H1 (cell line): ENCODE measurements at regions not wholly inside any gene's neighbourhood (a gene's known extent, or its start where the extent isn't known, plus 50 kb on each side); places are given as distances from the start of the nearest gene placed in this dataset.
A peak's percentile ranks its signal among the peaks of the same experiment; 100 is the strongest.

Experiments used
- CTCF ChIA-PET: fragments of 300-600 bp; sonication (Branson Sonifier 250); formaldehyde crosslinking; loops from one replicate; lab custom pipeline; 2021; ENCODE audit not compliant: partially characterized antibody; lab: Charles Lee
- POLR2A ChIA-PET: fragments of 300-600 bp; sonication (Branson Sonifier 250); formaldehyde crosslinking; loops from one replicate; lab custom pipeline; 2021; ENCODE audit warnings: inconsistent platforms; ENCODE audit not compliant: partially characterized antibody; lab: Charles Lee
- DNase-seq, 2 experiments: peaks; one replicate each; pipeline versions ENCODE4 v3.0.0 to v3.0.0-alpha.2; 2010 to 2022; ENCODE audit warnings: low spot score in 2 of 2, low read depth in 1 of 2, mixed read lengths in 1 of 2
- FAIRE-seq: peaks from 2 replicates; lab custom pipeline; 2011; peaks lifted over from hg19 to GRCh38; lab: Jason Lieb, UNC
- H2AFZ ChIP-seq: 2 replicates; pipeline ENCODE4 v1.8.1; 2012; ENCODE audit warnings: low read length, inconsistent platforms
- H2AK5ac ChIP-seq: 2 replicates; pipeline ENCODE4 v1.6.1; 2013; ENCODE audit warnings: low read depth, low read length
- H2BK120ac ChIP-seq: replicated peaks from 2 replicates; pipeline ENCODE3; 2013; ENCODE audit warnings: low read depth, low read length, inconsistent platforms
- H2BK12ac ChIP-seq: 2 replicates; pipeline ENCODE4 v1.6.1; 2013; ENCODE audit warnings: low read depth, low read length
- H2BK15ac ChIP-seq: 2 replicates; pipeline ENCODE4 v1.6.1; 2013; ENCODE audit warnings: low read length
- H2BK20ac ChIP-seq: 2 replicates; pipeline ENCODE4 v1.6.1; 2013; ENCODE audit warnings: low read length
- H2BK5ac ChIP-seq: 2 replicates; pipeline ENCODE4 v1.6.1; 2013; ENCODE audit warnings: low read depth, low read length
- H3K14ac ChIP-seq: 2 replicates; pipeline ENCODE4 v1.6.1; 2013; ENCODE audit warnings: inconsistent platforms; ENCODE audit not compliant: insufficient read length
- H3K18ac ChIP-seq: 2 replicates; pipeline ENCODE4 v1.6.1; 2013; ENCODE audit warnings: low read length; ENCODE audit errors: extremely low read depth
- H3K23ac ChIP-seq: 2 replicates; pipeline ENCODE4 v1.6.1; 2013; ENCODE audit warnings: inconsistent platforms; ENCODE audit not compliant: insufficient read length
- H3K23me2 ChIP-seq: 2 replicates; pipeline ENCODE4 v1.6.1; 2013; ENCODE audit warnings: low read depth, low read length
- H3K27ac ChIP-seq: 2 replicates; pipeline ENCODE4 v1.6.1; 2011; ENCODE audit warnings: low read depth, low read length, inconsistent platforms
- H3K27me3 ChIP-seq, 4 experiments: replicated peaks in 1 of 4; 1 replicate in 1 of 4; 2 replicates in 3 of 4; pipeline versions ENCODE4 v1.6.1 to v1.8.1; 2011 to 2013; ENCODE audit warnings: low read length in 3 of 4, mild to moderate bottlenecking in 3 of 4, inconsistent platforms in 2 of 4, mixed read lengths in 2 of 4, moderate library complexity in 1 of 4; ENCODE audit not compliant: control insufficient read depth in 3 of 4, insufficient read depth in 3 of 4; ENCODE audit errors: extremely low read depth in 1 of 4
- H3K36me3 ChIP-seq, 4 experiments: 2 replicates each; pipeline versions ENCODE4 v1.6.1 to v1.8.1; 2011 to 2013; ENCODE audit warnings: mild to moderate bottlenecking in 4 of 4, low read length in 3 of 4, moderate library complexity in 2 of 4, control low read depth in 1 of 4, inconsistent platforms in 1 of 4; ENCODE audit not compliant: insufficient read depth in 4 of 4, control insufficient read depth in 2 of 4
- H3K4ac ChIP-seq: replicated peaks from 2 replicates; pipeline ENCODE3; 2013; ENCODE audit warnings: low read length, low read depth, mixed read lengths, inconsistent platforms; ENCODE audit not compliant: insufficient read length
- H3K4me1 ChIP-seq, 4 experiments: replicated peaks in 1 of 4; 1 replicate in 1 of 4; 2 replicates in 3 of 4; pipeline versions ENCODE4 v1.6.1 to v1.8.1; 2011 to 2013; ENCODE audit warnings: low read length in 3 of 4, inconsistent platforms in 2 of 4, mixed read lengths in 1 of 4; ENCODE audit not compliant: insufficient read depth in 4 of 4, control insufficient read depth in 3 of 4
- H3K4me2 ChIP-seq, 2 experiments: 2 replicates each; pipeline versions ENCODE4 v1.6.1 to v1.8.1; 2011 to 2013; ENCODE audit warnings: low read depth in 2 of 2, low read length in 2 of 2, control low read depth in 1 of 2, inconsistent platforms in 1 of 2, mild to moderate bottlenecking in 1 of 2; ENCODE audit not compliant: insufficient read depth in 1 of 2
- H3K4me3 ChIP-seq, 4 experiments: fragments of 200-600, 300-600 bp in 1 of 4; sonication (generic), shearing (Covaris generic), sonication (Bioruptor Twin) in 1 of 4; 2 replicates each; pipeline versions ENCODE4 v1.5.1 to v1.8.1; 2011 to 2016; ENCODE audit warnings: low read length in 4 of 4, low read depth in 3 of 4, control low read depth in 2 of 4, inconsistent platforms in 2 of 4, mild to moderate bottlenecking in 2 of 4, mixed read lengths in 1 of 4, moderate library complexity in 1 of 4; ENCODE audit not compliant: insufficient read depth in 2 of 4; ENCODE audit errors: extremely low read depth in 1 of 4
- H3K56ac ChIP-seq: replicated peaks from 2 replicates; pipeline ENCODE3; 2013; ENCODE audit warnings: low read depth, mild to moderate bottlenecking, mixed read lengths, low read length, inconsistent platforms; ENCODE audit not compliant: insufficient read length
- H3K79me1 ChIP-seq: 2 replicates; pipeline ENCODE4 v1.6.1; 2013; ENCODE audit warnings: low read depth, low read length, control low read depth
- H3K79me2 ChIP-seq, 2 experiments: 2 replicates each; pipeline versions ENCODE4 v1.6.1 to v1.8.1; 2012 to 2013; ENCODE audit warnings: low read length in 2 of 2, mild to moderate bottlenecking in 2 of 2, inconsistent platforms in 1 of 2; ENCODE audit not compliant: insufficient read depth in 2 of 2, control insufficient read depth in 1 of 2
- H3K9ac ChIP-seq, 4 experiments: replicated peaks in 1 of 4; 1 replicate in 1 of 4; 2 replicates in 3 of 4; pipeline versions ENCODE4 v1.6.1 to v1.8.1; 2011 to 2013; ENCODE audit warnings: low read depth in 3 of 4, low read length in 3 of 4, control low read depth in 2 of 4, mild to moderate bottlenecking in 2 of 4, moderate library complexity in 2 of 4, inconsistent platforms in 1 of 4; ENCODE audit errors: extremely low read depth in 1 of 4
- H3K9me3 ChIP-seq, 2 experiments: 2 replicates each; pipeline versions ENCODE4 v1.6.1 to v1.8.1; 2012 to 2013; ENCODE audit warnings: mild to moderate bottlenecking in 2 of 2, moderate library complexity in 2 of 2, control low read depth in 1 of 2, inconsistent platforms in 1 of 2, low read depth in 1 of 2, low read length in 1 of 2, mixed read lengths in 1 of 2; ENCODE audit not compliant: insufficient read depth in 2 of 2
- H4K20me1 ChIP-seq, 2 experiments: replicated peaks in 1 of 2; 2 replicates each; pipeline versions ENCODE3 to v1.8.1; 2011 to 2013; ENCODE audit warnings: inconsistent platforms in 2 of 2, low read length in 2 of 2, mild to moderate bottlenecking in 1 of 2; ENCODE audit not compliant: insufficient read depth in 2 of 2, control insufficient read depth in 1 of 2
- H4K5ac ChIP-seq: 2 replicates; pipeline ENCODE4 v1.6.1; 2013; ENCODE audit warnings: low read length, low read depth, mixed read lengths, inconsistent platforms; ENCODE audit not compliant: insufficient read length
- H4K8ac ChIP-seq: 2 replicates; pipeline ENCODE4 v1.8.0; 2013; ENCODE audit warnings: mild to moderate bottlenecking, moderate library complexity, low read length, inconsistent platforms; ENCODE audit not compliant: insufficient read depth; ENCODE audit errors: extremely low read depth
- H4K91ac ChIP-seq: replicated peaks from 2 replicates; pipeline ENCODE3; 2013; ENCODE audit warnings: low read length, mixed read lengths, inconsistent platforms; ENCODE audit not compliant: insufficient read length
- CHD1 ChIP-seq: IDR thresholded peaks from 2 replicates; pipeline ENCODE4 v1.6.1; 2012; ENCODE audit warnings: low read depth, low read length, improper control_type of control experiment
- EGR1 ChIP-seq: IDR thresholded peaks from 2 replicates; pipeline ENCODE4 v1.6.1; 2011; ENCODE audit warnings: low read depth, low read length, borderline replicate concordance
- RAD21 ChIP-seq, 2 experiments: IDR thresholded peaks in 1 of 2; conservative IDR thresholded peaks in 1 of 2; 2 replicates each; pipeline ENCODE4 v1.6.1; 2011; ENCODE audit warnings: low read depth in 2 of 2, low read length in 2 of 2, improper control_type of control experiment in 1 of 2, inconsistent platforms in 1 of 2, mild to moderate bottlenecking in 1 of 2, moderate library complexity in 1 of 2
- TF ChIP-seq, protein P1 (sequence below), 3 experiments: IDR thresholded peaks; 1 replicate in 2 of 3; 2 replicates in 1 of 3; pipeline versions ENCODE4 v1.5.1 to v1.6.1; 2011; ENCODE audit warnings: low read length in 3 of 3, mild to moderate bottlenecking in 3 of 3, inconsistent platforms in 2 of 3, low read depth in 1 of 3, moderate library complexity in 1 of 3; ENCODE audit not compliant: insufficient read depth in 1 of 3; ENCODE audit errors: control extremely low read depth in 1 of 3

DNA sequence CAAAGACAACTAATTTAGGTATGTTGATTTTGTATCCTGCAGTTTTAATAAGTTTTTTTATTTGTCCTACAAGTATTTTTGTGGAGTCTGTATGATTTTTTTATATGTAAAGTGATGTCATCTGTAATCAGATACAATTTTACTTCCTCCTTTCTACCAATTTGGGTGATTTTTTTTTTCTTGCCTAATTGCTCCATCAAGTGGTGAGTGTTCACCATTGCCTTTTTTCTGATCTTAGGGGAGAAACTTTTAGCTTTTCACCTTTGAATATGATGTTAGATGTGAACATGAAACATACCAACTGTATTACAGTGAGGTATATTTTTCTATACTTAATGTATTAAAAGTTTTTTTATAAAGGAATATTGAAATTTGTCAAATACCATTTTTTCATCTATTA is 362.3 kb downstream of the PABPC4L start:
- Histone ChIP-seq H4K20me1 (no peaks in the 10 kb centered on the region), H3K56ac (no peak overlapping the region), H3K4me1 (no peaks in the 10 kb centered on the region), H2AK5ac (no peak overlapping the region), H4K91ac (no peak overlapping the region), H2BK12ac (no peak overlapping the region), H3K4me2 (no peak overlapping the region), H3K36me3 (no peaks in the 10 kb centered on the region; a peak in 1 of 8 replicates), H3K9me3 (peaks cover 0 to 4% of the 10 kb centered on the region in 2 experiments; a peak in 1 of 4 replicates), H3K4ac (no peak overlapping the region), H3K27me3 (no peaks in the 10 kb centered on the region), H2AFZ (no peak overlapping the region), H2BK120ac (no peak overlapping the region), H3K23ac (no peak overlapping the region), H3K27ac (no peak overlapping the region), H3K14ac (no peak overlapping the region), H3K18ac (no peak overlapping the region), H3K9ac (no peak overlapping the region), H4K8ac (no peak overlapping the region), H2BK20ac (no peak overlapping the region), H4K5ac (no peak overlapping the region), H3K79me2 (no peaks in the 10 kb centered on the region), H3K23me2 (no peaks in the 10 kb centered on the region), H3K79me1 (no peaks in the 10 kb centered on the region), H3K4me3 (no peak overlapping the region), H2BK5ac (no peak overlapping the region), H2BK15ac (no peak overlapping the region)
- no peak for FAIRE-seq
- ChIA-PET POLR2A (interaction anchor here (0.5 kb wide), 1 partner anchor 1029 kb away, joined by 3 read pairs; no protein-coding TSS in a partner anchor), CTCF (interaction anchor here (0.5 to 1.7 kb wide), 3 partner anchors 18 to 685 kb away, joined by 3 to 4 read pairs (median 3); no protein-coding TSS in a partner anchor)
- TF ChIP-seq, protein P1, sequence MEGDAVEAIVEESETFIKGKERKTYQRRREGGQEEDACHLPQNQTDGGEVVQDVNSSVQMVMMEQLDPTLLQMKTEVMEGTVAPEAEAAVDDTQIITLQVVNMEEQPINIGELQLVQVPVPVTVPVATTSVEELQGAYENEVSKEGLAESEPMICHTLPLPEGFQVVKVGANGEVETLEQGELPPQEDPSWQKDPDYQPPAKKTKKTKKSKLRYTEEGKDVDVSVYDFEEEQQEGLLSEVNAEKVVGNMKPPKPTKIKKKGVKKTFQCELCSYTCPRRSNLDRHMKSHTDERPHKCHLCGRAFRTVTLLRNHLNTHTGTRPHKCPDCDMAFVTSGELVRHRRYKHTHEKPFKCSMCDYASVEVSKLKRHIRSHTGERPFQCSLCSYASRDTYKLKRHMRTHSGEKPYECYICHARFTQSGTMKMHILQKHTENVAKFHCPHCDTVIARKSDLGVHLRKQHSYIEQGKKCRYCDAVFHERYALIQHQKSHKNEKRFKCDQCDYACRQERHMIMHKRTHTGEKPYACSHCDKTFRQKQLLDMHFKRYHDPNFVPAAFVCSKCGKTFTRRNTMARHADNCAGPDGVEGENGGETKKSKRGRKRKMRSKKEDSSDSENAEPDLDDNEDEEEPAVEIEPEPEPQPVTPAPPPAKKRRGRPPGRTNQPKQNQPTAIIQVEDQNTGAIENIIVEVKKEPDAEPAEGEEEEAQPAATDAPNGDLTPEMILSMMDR (IDR thresholded peaks at IDR 0.05; ENCODE audit: control extremely low read depth in 1 of 3, insufficient read depth in 1 of 3, low read depth in 1 of 3, low read length in 3 of 3): peak in 1 of 3 experiments; percentile 2; a peak in 1 of 4 replicates
- TF ChIP-seq EGR1 (no peak), CHD1 (no peak), RAD21 (IDR thresholded peaks at IDR 0.05 in 1 of 2, conservative IDR thresholded peaks at IDR 0.05 in 1 of 2; ENCODE audit: low read depth in 2 of 2, low read length in 2 of 2) (peak; percentile 58 to 59; a peak in 3 of 4 replicates)
- no peak for DNase-seq
